AG09309 (cell line): ENCODE measurements at regions not wholly inside any gene's neighbourhood (a gene's known extent, or its start where the extent isn't known, plus 50 kb on each side); places are given as distances from the start of the nearest gene placed in this dataset.

ENCODE experiments used
- DNase-seq: peaks from one replicate; pipeline ENCODE4 v3.0.0-alpha.2; 2010; ENCODE audit warnings: low read depth
- H3K4me3 ChIP-seq: 2 replicates; pipeline ENCODE4 v1.5.1; 2011; ENCODE audit warnings: mild to moderate bottlenecking, low read depth, low read length, moderate library complexity; ENCODE audit not compliant: control insufficient read depth
- CTCF ChIP-seq: IDR thresholded peaks from 2 replicates; pipeline ENCODE4 v1.5.1; 2011; ENCODE audit warnings: mild to moderate bottlenecking, low read depth, low read length, inconsistent platforms; ENCODE audit not compliant: insufficient read depth, control insufficient read depth; ENCODE audit errors: missing control alignments

GRCh38 chr5:86748538-86749105 lies 130.9 kb downstream of the COX7C start:
- no peak for DNase-seq
- no peak for TF ChIP-seq CTCF
- H3K4me3 ChIP-seq = no peak overlapping the region

- DNase-seq = no peak
- no peak overlapping the region for H3K4me3 ChIP-seq
- no peak for TF ChIP-seq CTCF
These were observed 132.1 kb downstream of the COX7C start for GRCh38 chr5:86749841-86750240.

- no peak overlapping the region for H3K4me3 ChIP-seq
- no peak for TF ChIP-seq CTCF
- no peak for DNase-seq
These were observed 139.1 kb downstream of the COX7C start for GRCh38 chr5:86756839-86757238.

- DNase-seq = no peak
- H3K4me3 ChIP-seq = no peak overlapping the region
- TF ChIP-seq CTCF = no peak
These were observed 140.1 kb downstream of the COX7C start for GRCh38 chr5:86757824-86758223.

- no peak overlapping the region for H3K4me3 ChIP-seq
- DNase-seq = no peak
These were observed 142.9 kb downstream of the COX7C start for GRCh38 chr5:86760661-86761060.

GRCh38 chr5:86763929-86764328 lies 146.2 kb downstream of the COX7C start:
- no peak for DNase-seq
- no peak overlapping the region for H3K4me3 ChIP-seq
- no peak for TF ChIP-seq CTCF

More at GRCh38 chr5:86760661-86761060, 142.9 kb downstream of the COX7C start:
- TF ChIP-seq CTCF = no peak

GRCh38 chr5:86765778-86766502 lies 148.2 kb downstream of the COX7C start:
- no peak for DNase-seq
- no peak overlapping the region for H3K4me3 ChIP-seq
- TF ChIP-seq CTCF = no peak
